Heart right ventricle (tissue), 16 donors: ENCODE measurements at regions not wholly inside any gene's neighbourhood (a gene's known extent, or its start where the extent isn't known, plus 50 kb on each side); places are given as distances from the start of the nearest gene placed in this dataset.

Experiments
- ATAC-seq, 8 donors: fragments of 200-7000 bp; cut with Tn5 transposase; one replicate each; pipeline ENCODE4 v1.9.1; 2020; ENCODE audit warnings: mild to moderate bottlenecking in 8 of 8, moderate library complexity in 8 of 8, moderate number of reproducible peaks in 1 of 8
- DNase-seq, 2 donors: peaks; one replicate each; pipeline ENCODE4 v3.0.0-alpha.2; 2020
- H3K27ac ChIP-seq, 10 donors: fragments of 200-600 bp; sonication (generic) in 2 of 10; one replicate each; pipeline versions ENCODE4 v1.5.0 to v1.8.0; 2020 to 2022; ENCODE audit warnings: mild to moderate bottlenecking in 3 of 10
- H3K27me3 ChIP-seq, 7 donors: fragments of 200-600 bp; one replicate each; pipeline ENCODE4 v1.8.0; 2021 to 2022; ENCODE audit warnings: mild to moderate bottlenecking in 2 of 7
- H3K36me3 ChIP-seq, 9 donors: fragments of 200-600 bp; sonication (generic) in 1 of 9; one replicate each; pipeline versions ENCODE4 v1.5.0 to v1.8.0; 2020 to 2022; ENCODE audit warnings: mild to moderate bottlenecking in 2 of 9
- H3K4me1 ChIP-seq, 9 donors: fragments of 200-600 bp; sonication (generic) in 1 of 9; one replicate each; pipeline versions ENCODE4 v1.5.0 to v1.8.0; 2020 to 2022; ENCODE audit warnings: mild to moderate bottlenecking in 4 of 9
- H3K4me3 ChIP-seq, 10 donors: fragments of 200-600 bp; sonication (generic) in 2 of 10; one replicate each; pipeline versions ENCODE4 v1.5.0 to v1.8.0; 2020 to 2022; ENCODE audit warnings: mild to moderate bottlenecking in 7 of 10, moderate library complexity in 2 of 10
- H3K9me3 ChIP-seq, 11 donors: fragments of 200-600 bp in 10 of 11; sonication (generic) in 2 of 11; one replicate each; pipeline versions ENCODE4 v1.5.0 to v1.8.0; 2013 to 2022; ENCODE audit warnings: mild to moderate bottlenecking in 2 of 11, control low read depth in 1 of 11, moderate library complexity in 1 of 11
- WGBS, 2 donors: extraction: QIAGEN DNeasy Blood & Tissue Kit; methylation state at CpG; one replicate each; pipeline ENCODE4 v1.1.7; 2013; ENCODE audit warnings: inconsistent platforms in 1 of 2; 5-methylcytosine and 5-hydroxymethylcytosine counted together
- intact Hi-C, 10 donors: fragments of 100-400 bp; cut with DNase I; formaldehyde crosslinking; loops; one replicate each; pipeline versions ENCODE4 v1.11.1 to v1.14.2; 2022
- TF ChIP-seq, protein P1 (sequence below), 9 donors: fragments of 200-600 bp; sonication (generic) in 2 of 9; IDR thresholded peaks; one replicate each; pipeline versions ENCODE4 v1.5.0 to v1.8.0; 2021 to 2022; ENCODE audit warnings: antibody characterized with exemption in 9 of 9, mild to moderate bottlenecking in 5 of 9, moderate library complexity in 1 of 9
- donor health status: Arrhythmogenic right ventricular cardiomyopathy.
- donor health status: ischemic (EF 13 %, LVEDD 7.1; RV severe dilation, severe dysfunction).
- donor health status: healthy with polysubstance abuse.
- donor health status: DM: no; HTN: yes; CAD: no.
- donor health status: DM: no; HTN: no; CAD: no.
- donor health status: ischemic (EF 25% LVEDD 6.9; RV normal size, moderate dysfunction).
- donor health status: ischemic (EF 25% LVEDD 5.7; RV mildly dilated, moderate dysfunction).
- donor health status: healthy.
- donor health status: DM: yes; HTN: yes; CAD: no.
- donor health status: Ischemic cardiomyopathy.
- donor health status: ischemic (EF 35%, LVEDD 5.7; RV mildly dilated, moderate dysfunction).
- donor health status: nonischemic (EF 11% LVEDD 7.7; RV severe dilation, severe dysfunction).
- donor health status: DM: yes; HTN: yes; CAD: no.
- donor health status: PGD.
- donor health status: ischemic (EF 29% LVEDD 5.4; RV normal size, mild dysfunction).
- donor health status: nonischemic (EF 23%, LVEDD 6.1; RV moderate dilation, normal function).

GRCh38 chr5:118529361-118530144, 458.8 kb downstream of the DTWD2 start:
- ATAC-seq (peak in 7 of 8 donors; percentile 47 to 82 (median 74)), DNase-seq (peak; percentile 57 to 68)
- no peaks in the 10 kb centered on the region for H3K9me3 ChIP-seq
- no peak overlapping the region for H3K4me3 ChIP-seq
- TF ChIP-seq, protein P1, sequence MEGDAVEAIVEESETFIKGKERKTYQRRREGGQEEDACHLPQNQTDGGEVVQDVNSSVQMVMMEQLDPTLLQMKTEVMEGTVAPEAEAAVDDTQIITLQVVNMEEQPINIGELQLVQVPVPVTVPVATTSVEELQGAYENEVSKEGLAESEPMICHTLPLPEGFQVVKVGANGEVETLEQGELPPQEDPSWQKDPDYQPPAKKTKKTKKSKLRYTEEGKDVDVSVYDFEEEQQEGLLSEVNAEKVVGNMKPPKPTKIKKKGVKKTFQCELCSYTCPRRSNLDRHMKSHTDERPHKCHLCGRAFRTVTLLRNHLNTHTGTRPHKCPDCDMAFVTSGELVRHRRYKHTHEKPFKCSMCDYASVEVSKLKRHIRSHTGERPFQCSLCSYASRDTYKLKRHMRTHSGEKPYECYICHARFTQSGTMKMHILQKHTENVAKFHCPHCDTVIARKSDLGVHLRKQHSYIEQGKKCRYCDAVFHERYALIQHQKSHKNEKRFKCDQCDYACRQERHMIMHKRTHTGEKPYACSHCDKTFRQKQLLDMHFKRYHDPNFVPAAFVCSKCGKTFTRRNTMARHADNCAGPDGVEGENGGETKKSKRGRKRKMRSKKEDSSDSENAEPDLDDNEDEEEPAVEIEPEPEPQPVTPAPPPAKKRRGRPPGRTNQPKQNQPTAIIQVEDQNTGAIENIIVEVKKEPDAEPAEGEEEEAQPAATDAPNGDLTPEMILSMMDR (IDR thresholded peaks at IDR 0.05) = no peak
- H3K27me3 ChIP-seq = no peaks in the 10 kb centered on the region
- WGBS, 2 donors = 52 to 56% methylated on average over 7 of the region's 7 CpGs
- peaks cover 0 to 30% (median 11%) of the 10 kb centered on the region in 9 donors for H3K4me1 ChIP-seq
- no peaks in the 10 kb centered on the region for H3K36me3 ChIP-seq
- H3K27ac ChIP-seq = peak overlapping the region in 5 of 10 donors; percentile 14 to 40 (median 27)
- intact Hi-C loops = loop anchor here in 1 of 10 donors (5.0 kb wide), 1 partner anchor 83 kb away; no protein-coding TSS in a partner anchor

DNA sequence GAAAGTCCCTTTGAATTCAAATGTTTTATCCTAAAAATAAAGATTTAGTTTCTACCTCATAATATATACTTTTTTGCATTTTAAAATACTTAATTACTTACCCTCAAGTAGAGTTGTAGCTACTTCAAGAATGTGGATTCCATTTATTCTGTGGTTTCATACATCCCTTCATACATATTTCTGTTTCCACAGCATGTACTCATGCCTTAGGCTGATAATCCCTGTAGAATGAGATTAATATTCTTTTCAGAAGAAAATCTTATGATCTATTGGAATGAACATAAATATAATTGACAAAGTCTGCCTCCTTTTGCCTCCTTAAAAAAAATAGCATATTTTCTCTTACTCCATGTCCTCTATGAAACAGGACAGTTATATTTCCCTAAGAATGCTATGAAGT, 465.7 kb downstream of the DTWD2 start:
- Histone ChIP-seq H3K36me3 (no peaks in the 10 kb centered on the region), H3K4me1 (peaks cover 0 to 28% (median 0%) of the 10 kb centered on the region in 9 donors), H3K4me3 (no peak overlapping the region), H3K27ac (no peak overlapping the region), H3K27me3 (no peaks in the 10 kb centered on the region), H3K9me3 (no peaks in the 10 kb centered on the region)
- no peak for ATAC-seq
- no peak for DNase-seq
- TF ChIP-seq, protein P1 (IDR thresholded peaks at IDR 0.05) = no peak
- intact Hi-C loops = no loop called here

DNA sequence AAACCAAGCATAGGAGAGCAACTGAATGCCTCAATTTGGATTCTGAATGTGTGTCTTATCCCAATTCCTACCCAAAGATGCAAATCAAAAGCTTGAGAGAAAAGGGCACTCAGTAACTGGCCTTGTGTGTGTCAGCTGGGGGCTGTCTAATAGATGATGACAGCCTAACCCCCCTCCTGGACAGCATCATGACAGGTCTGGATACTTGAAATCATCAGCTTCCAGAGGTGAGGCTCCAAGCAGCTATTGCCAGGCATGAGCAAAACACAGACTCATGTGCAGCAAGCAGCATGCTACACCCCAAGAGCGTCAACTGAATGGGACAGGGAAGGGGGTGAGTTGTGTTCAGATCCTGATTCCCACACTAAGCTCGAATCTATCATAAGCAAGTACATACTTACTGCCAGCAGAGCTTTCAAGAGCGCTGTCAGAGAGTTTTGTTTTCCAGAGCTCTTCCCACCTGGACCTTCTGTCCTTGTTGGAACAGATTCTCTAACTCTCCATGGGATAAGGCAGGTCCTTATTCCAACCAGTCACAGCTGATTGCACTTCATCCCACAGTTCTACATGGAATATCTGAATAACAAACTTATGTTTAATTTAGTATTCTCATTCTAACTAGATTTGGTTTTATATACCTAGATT, 467.5 kb downstream of the DTWD2 start:
- Histone ChIP-seq H3K36me3 (no peaks in the 10 kb centered on the region), H3K27me3 (no peaks in the 10 kb centered on the region), H3K9me3 (no peaks in the 10 kb centered on the region), H3K4me3 (no peak overlapping the region), H3K27ac (no peak overlapping the region), H3K4me1 (peaks cover 0 to 19% (median 0%) of the 10 kb centered on the region in 9 donors)
- no peak for DNase-seq
- intact Hi-C loops = no loop called here
- TF ChIP-seq, protein P1 (IDR thresholded peaks at IDR 0.05) = no peak
- WGBS, 2 donors = 68 to 74% methylated on average over 3 of the region's 3 CpGs
- ATAC-seq = peak in 2 of 8 donors; percentile 29 to 35

GRCh38 chr5:118519466-118519865, 468.9 kb downstream of the DTWD2 start:
- no peak overlapping the region for H3K27ac ChIP-seq
- no peaks in the 10 kb centered on the region for H3K27me3 ChIP-seq
- no peaks in the 10 kb centered on the region for H3K9me3 ChIP-seq
- 60 to 69% methylated on average over 1 of the region's 1 CpG for WGBS, 2 donors
- peaks cover 0 to 17% (median 0%) of the 10 kb centered on the region in 9 donors for H3K4me1 ChIP-seq
- TF ChIP-seq, protein P1 (IDR thresholded peaks at IDR 0.05) = no peak
- intact Hi-C loops = no loop called here
- H3K36me3 ChIP-seq = no peaks in the 10 kb centered on the region
- DNase-seq (no peak), ATAC-seq (peak in 1 of 8 donors; percentile 45)
- no peak overlapping the region for H3K4me3 ChIP-seq
